ENCODE measurements at regions not wholly inside any gene's neighbourhood (a gene's known extent, or its start where the extent isn't known, plus 50 kb on each side); places are given as distances from the start of the nearest gene placed in this dataset.

DNA sequence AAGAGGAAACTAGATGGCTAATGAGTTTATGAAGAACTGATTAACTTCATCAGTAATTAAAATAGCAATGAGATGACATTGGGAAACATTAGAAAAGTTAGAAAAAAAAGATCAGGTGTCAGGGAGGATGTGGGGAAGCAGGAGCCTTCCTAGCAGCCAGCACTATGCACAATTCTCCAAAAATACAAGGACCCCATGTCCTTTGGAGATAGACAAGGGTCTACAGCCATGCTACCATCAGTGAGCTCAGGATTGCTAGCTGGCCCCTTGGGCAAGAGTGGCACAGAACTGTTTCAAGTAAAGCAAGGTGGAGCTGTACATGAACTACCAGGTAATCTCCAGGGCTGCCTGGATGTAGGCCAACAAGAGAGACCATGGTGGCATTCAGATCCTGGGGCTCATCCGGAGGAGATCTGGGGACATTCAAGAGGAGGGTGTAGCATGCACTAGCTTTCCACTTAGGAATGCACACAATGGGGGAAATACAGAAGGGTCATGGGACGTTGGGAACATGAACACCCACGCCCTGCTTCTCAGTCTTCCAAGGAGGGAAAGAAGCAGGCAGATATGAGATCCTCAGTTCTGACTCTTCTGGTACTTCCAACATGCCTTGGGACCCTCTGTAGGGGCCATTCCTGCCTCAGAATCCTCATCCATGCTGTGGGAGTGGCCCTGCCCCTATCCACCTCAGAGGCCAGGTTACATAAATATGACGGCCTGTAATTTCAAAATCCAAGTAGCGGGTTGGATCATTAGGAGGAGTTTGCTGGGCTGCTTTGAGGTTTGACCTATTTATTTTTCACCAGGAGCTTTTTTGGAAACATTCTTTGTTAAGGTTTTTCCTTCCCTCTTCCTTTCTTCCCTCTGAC is 82.2 kb upstream of the HABP2 start:
- H3K9ac ChIP-seq (ENCODE audit: low read length), result no peak overlapping the region
- H3K27ac ChIP-seq (ENCODE audit: low read depth, low read length), result no peak overlapping the region
- H3K27me3 ChIP-seq (ENCODE audit: control insufficient read depth, insufficient read depth, low read length), result no peaks in the 10 kb centered on the region
- no peaks in the 10 kb centered on the region for H3K4me1 ChIP-seq (ENCODE audit: control insufficient read depth, insufficient read depth, low read length)
- peaks cover 3% of the 10 kb centered on the region; the same call in 1 of the 2 replicates for H3K9me3 ChIP-seq (ENCODE audit: control insufficient read depth, insufficient read depth, low read depth, low read length)
- no peaks in the 10 kb centered on the region for H3K36me3 ChIP-seq (ENCODE audit: control insufficient read depth, insufficient read depth, low read length)
- H3K4me3 ChIP-seq (ENCODE audit: low read depth, low read length), result no peak overlapping the region

DNA sequence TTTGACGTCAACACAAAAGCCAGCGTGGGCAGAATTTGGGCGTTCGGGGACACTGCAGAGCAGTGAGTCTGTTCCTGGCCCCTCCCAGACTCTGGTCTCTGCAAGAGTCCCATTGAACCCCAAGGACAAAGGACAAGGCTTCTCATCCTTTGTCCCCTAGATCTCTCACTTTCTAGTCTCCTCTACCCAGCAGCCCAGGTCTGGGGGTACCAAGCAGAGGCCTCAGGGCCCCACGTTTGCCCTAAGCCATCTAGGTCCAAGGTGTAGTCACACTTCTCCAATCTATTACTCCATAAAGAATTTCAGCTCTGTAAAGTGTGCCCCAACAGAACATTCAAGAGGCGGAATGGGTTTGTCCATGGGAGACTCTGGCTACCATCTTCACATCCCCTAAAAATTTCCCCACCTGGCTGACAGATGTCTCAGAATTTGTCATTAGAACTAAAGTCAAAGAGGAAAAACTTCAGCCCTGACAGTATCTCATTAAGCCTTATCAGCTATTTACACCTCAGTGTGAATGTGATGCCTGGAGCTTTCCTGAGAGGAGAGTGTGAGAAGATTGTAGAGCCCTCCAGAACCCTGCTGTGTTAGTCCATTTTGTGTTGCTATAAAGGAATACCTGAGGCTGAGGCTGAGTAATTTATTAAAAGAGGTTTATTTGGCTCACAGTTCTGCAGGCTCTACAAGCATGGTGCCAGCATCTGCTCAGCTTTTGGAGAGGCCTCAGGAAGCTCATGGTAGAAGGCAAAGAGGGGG is 81.4 kb upstream of the HABP2 start:
- Histone ChIP-seq H3K4me3 (ENCODE audit: low read depth, low read length) (no peak overlapping the region), H3K27me3 (ENCODE audit: control insufficient read depth, insufficient read depth, low read length) (no peaks in the 10 kb centered on the region), H3K27ac (ENCODE audit: low read depth, low read length) (no peak overlapping the region), H3K36me3 (ENCODE audit: control insufficient read depth, insufficient read depth, low read length) (no peaks in the 10 kb centered on the region), H3K9ac (ENCODE audit: low read length) (no peak overlapping the region), H3K4me1 (ENCODE audit: control insufficient read depth, insufficient read depth, low read length) (no peaks in the 10 kb centered on the region), H3K9me3 (ENCODE audit: control insufficient read depth, insufficient read depth, low read depth, low read length) (peaks cover 3% of the 10 kb centered on the region; the same call in 1 of the 2 replicates)

DNA sequence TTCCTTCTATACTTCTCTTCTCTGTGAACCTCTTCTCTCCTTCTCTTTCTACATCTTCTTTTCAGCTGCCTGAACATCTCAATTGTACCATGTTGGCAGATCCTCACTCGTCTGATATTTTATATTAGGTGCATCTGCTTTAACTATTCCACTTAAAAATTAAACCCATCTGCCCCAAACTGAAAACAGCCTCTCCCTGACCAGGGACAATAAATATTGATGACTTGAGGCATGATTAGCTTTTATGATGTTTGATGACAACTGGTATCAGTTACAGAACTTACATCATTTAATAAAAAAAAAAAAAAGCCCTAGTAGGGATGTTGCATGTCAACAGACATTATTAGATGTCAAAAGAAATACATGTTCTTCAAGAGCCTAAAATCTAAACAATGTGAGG is 79.8 kb upstream of the HABP2 start:
- Histone ChIP-seq H3K9me3 (ENCODE audit: control insufficient read depth, insufficient read depth, low read depth, low read length) (peaks cover 3% of the 10 kb centered on the region; the same call in 1 of the 2 replicates), H3K36me3 (ENCODE audit: control insufficient read depth, insufficient read depth, low read length) (no peaks in the 10 kb centered on the region), H3K4me3 (ENCODE audit: low read depth, low read length) (no peak overlapping the region), H3K27ac (ENCODE audit: low read depth, low read length) (no peak overlapping the region), H3K9ac (ENCODE audit: low read length) (no peak overlapping the region), H3K27me3 (ENCODE audit: control insufficient read depth, insufficient read depth, low read length) (no peaks in the 10 kb centered on the region), H3K4me1 (ENCODE audit: control insufficient read depth, insufficient read depth, low read length) (no peaks in the 10 kb centered on the region)

DNA sequence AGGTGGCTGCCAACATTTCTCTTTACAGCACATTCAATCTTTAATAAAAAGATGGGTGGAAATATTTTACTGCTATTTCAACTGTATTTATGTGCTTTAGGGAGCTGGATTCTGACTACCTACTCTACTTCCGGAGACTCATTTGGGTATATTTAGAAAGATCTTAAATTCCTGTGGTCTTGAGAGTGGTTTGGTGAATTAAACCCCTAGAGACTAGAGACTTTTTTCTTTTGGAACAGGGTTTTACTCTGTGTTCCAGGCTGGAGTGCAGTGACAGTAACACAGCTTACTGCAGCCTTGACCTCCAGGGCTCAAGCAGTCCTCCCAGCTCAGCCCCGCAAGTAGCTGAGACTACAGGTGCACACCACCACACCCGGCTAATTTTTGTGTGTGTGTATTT is 79.0 kb upstream of the HABP2 start:
- no peak overlapping the region for H3K9ac ChIP-seq (ENCODE audit: low read length)
- no peaks in the 10 kb centered on the region for H3K4me1 ChIP-seq (ENCODE audit: control insufficient read depth, insufficient read depth, low read length)
- H3K4me3 ChIP-seq (ENCODE audit: low read depth, low read length), result no peak overlapping the region
- peaks cover 12% of the 10 kb centered on the region for H3K9me3 ChIP-seq (ENCODE audit: control insufficient read depth, insufficient read depth, low read depth, low read length)
- H3K27ac ChIP-seq (ENCODE audit: low read depth, low read length), result no peak overlapping the region
- H3K27me3 ChIP-seq (ENCODE audit: control insufficient read depth, insufficient read depth, low read length), result no peaks in the 10 kb centered on the region
- H3K36me3 ChIP-seq (ENCODE audit: control insufficient read depth, insufficient read depth, low read length), result no peaks in the 10 kb centered on the region

DNA sequence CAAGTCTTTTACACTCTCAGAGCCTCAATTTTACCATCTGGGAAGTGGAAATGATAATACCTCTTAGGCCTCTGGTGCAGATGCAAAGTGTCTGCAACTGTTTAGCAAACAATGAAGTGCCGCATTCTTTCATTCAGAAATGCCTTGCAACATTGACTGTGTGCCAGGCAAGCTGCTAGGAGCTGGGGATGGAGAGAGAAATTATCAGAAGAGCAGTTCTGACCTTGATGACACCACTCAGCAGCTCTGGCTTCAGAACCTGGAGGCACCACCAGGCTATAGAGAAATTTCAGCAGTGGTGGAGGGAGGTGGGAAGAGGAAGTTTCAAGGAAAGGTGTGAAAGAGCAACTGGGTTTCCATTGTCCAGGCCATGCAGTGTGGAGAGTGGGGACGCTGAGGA is 78.1 kb upstream of the HABP2 start:
- H3K4me1 ChIP-seq (ENCODE audit: control insufficient read depth, insufficient read depth, low read length), result no peaks in the 10 kb centered on the region
- H3K27me3 ChIP-seq (ENCODE audit: control insufficient read depth, insufficient read depth, low read length), result no peaks in the 10 kb centered on the region
- H3K4me3 ChIP-seq (ENCODE audit: low read depth, low read length), result no peak overlapping the region
- no peaks in the 10 kb centered on the region for H3K36me3 ChIP-seq (ENCODE audit: control insufficient read depth, insufficient read depth, low read length)
- no peak overlapping the region for H3K27ac ChIP-seq (ENCODE audit: low read depth, low read length)
- no peak overlapping the region for H3K9ac ChIP-seq (ENCODE audit: low read length)
- H3K9me3 ChIP-seq (ENCODE audit: control insufficient read depth, insufficient read depth, low read depth, low read length), result peaks cover 21% of the 10 kb centered on the region

DNA sequence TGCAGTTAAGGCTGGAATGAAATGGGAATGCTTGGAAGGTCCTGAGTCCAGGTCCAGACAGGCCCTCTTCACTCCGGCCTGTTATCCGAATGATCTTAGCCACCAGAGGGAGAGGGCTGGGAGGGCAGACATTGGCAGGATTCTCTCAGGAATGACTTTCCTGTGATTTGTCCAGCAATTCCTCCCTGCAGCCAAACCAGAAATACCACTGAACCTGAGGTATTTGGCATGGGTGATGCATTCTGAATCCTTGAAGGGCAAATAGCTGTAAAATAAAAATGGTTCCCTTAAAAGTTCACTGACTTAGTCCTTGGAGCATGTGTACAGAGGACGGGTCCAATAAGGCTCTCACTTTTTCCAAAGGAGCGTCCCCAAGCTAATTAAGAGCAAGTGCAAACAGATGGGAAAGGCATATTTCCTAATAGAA is 77.5 kb upstream of the HABP2 start:
- H3K27ac ChIP-seq (ENCODE audit: low read depth, low read length), result no peak overlapping the region
- H3K4me1 ChIP-seq (ENCODE audit: control insufficient read depth, insufficient read depth, low read length), result no peaks in the 10 kb centered on the region
- H3K36me3 ChIP-seq (ENCODE audit: control insufficient read depth, insufficient read depth, low read length), result no peaks in the 10 kb centered on the region
- peaks cover 27% of the 10 kb centered on the region for H3K9me3 ChIP-seq (ENCODE audit: control insufficient read depth, insufficient read depth, low read depth, low read length)
- no peaks in the 10 kb centered on the region for H3K27me3 ChIP-seq (ENCODE audit: control insufficient read depth, insufficient read depth, low read length)
- H3K4me3 ChIP-seq (ENCODE audit: low read depth, low read length), result no peak overlapping the region
- no peak overlapping the region for H3K9ac ChIP-seq (ENCODE audit: low read length)

DNA sequence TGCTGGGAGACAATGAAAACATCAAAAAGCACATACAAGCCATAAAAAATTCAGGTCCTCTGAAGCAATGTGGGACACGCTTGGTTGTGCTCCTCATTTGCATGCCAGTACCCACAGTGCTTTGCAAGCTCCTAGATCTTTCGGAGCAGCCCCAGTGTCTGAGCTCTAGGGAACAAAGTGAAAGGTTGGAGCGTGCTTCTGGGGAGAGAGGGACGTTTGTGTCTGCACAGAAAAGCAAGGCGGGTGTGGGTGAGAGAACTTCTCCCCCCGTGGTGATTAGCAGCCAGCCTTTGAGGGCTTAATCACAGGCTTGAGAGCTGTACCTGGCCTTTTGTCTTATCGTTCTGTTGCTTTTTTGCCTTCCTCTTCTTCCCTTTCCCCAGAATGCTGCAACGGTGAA is 76.7 kb upstream of the HABP2 start:
- Histone ChIP-seq H3K27me3 (ENCODE audit: control insufficient read depth, insufficient read depth, low read length) (no peaks in the 10 kb centered on the region), H3K4me1 (ENCODE audit: control insufficient read depth, insufficient read depth, low read length) (no peaks in the 10 kb centered on the region), H3K9me3 (ENCODE audit: control insufficient read depth, insufficient read depth, low read depth, low read length) (peaks cover 34% of the 10 kb centered on the region), H3K4me3 (ENCODE audit: low read depth, low read length) (no peak overlapping the region), H3K9ac (ENCODE audit: low read length) (no peak overlapping the region), H3K36me3 (ENCODE audit: control insufficient read depth, insufficient read depth, low read length) (no peaks in the 10 kb centered on the region), H3K27ac (ENCODE audit: low read depth, low read length) (no peak overlapping the region)

DNA sequence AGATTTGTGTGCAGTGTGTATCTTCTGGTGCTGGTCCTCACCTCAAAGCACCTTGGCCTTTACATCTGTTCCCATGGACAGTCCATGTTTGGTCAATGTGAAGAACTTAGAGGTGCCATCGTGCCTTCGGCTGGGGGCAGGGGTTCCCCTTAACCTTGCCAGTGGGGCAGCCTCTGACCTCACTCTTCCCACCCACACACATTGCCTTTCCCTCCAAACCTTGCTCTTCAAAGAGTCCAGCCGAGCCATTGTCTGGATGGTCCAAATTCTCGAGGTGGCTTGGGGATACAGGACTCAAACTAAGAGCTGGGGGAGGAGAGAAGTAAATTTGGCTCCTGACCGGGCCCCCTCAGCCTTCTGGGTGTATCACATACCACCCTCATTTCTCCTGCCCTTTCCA is 76.2 kb upstream of the HABP2 start:
- H3K36me3 ChIP-seq (ENCODE audit: control insufficient read depth, insufficient read depth, low read length), result no peaks in the 10 kb centered on the region

DNA sequence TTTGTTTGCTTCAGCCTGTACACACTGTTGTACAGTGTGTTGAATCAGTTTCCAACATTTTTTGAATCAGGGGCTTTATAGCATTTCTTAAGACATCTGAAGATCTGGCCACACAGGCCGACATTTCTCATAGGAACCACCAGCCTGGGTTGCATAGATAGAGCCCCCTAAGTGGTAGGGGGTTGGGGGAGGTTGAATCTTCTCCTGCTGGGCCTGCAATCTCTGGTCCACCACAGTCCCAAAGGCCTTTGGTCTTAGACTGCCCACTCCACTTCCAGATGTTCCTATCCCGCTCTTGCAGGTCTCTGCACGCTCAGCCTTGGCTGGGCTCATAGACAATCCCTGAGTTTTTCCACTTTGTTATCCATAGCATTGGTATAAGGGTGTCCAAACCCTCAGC is 75.4 kb upstream of the HABP2 start:
- Histone ChIP-seq H3K27me3 (ENCODE audit: control insufficient read depth, insufficient read depth, low read length) (no peaks in the 10 kb centered on the region), H3K4me1 (ENCODE audit: control insufficient read depth, insufficient read depth, low read length) (no peaks in the 10 kb centered on the region), H3K9me3 (ENCODE audit: control insufficient read depth, insufficient read depth, low read depth, low read length) (peaks cover 41% of the 10 kb centered on the region), H3K27ac (ENCODE audit: low read depth, low read length) (no peak overlapping the region), H3K36me3 (ENCODE audit: control insufficient read depth, insufficient read depth, low read length) (no peaks in the 10 kb centered on the region), H3K9ac (ENCODE audit: low read length) (no peak overlapping the region), H3K4me3 (ENCODE audit: low read depth, low read length) (no peak overlapping the region)

More for the DNA sequence above, 76.2 kb upstream of the HABP2 start:
- H3K27ac ChIP-seq (ENCODE audit: low read depth, low read length), result no peak overlapping the region
- H3K9me3 ChIP-seq (ENCODE audit: control insufficient read depth, insufficient read depth, low read depth, low read length), result peaks cover 39% of the 10 kb centered on the region
- H3K27me3 ChIP-seq (ENCODE audit: control insufficient read depth, insufficient read depth, low read length), result no peaks in the 10 kb centered on the region
- no peaks in the 10 kb centered on the region for H3K4me1 ChIP-seq (ENCODE audit: control insufficient read depth, insufficient read depth, low read length)
- H3K4me3 ChIP-seq (ENCODE audit: low read depth, low read length), result no peak overlapping the region
- H3K9ac ChIP-seq (ENCODE audit: low read length), result no peak overlapping the region

DNA sequence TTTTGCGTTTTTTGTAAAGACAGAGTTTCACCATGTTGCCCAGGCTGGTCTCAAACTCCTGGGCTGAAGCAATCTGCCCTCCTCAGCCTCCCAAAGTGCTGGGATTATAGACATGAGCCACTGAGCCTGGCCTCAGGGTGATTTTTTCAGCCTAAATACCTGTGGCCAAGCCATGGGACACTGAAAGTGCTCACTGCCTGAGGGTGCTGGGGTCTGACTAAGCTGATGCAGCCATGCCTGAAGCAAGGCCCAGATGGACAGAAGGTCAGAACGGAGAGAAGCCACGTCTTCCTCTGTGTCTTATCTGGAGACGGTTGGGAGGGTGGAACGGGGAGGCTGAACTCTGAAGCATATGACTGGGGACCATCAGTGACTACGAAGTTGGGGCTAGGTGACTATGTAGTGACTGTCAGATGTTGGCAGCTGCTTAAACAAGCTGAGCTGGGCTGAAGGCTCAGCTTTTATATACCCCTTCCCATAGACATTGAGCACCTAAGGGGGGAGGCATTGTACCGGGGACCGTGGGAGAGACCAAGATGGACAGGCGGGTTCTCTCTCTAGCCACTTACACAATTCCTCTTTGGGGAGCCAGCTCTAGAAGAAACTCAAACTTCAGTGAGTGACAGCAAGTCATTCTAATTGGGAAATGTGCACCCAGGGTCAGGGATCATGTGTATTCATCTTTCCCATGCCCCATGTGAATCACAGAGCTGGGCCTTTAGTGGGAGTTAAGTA is 73.3 kb upstream of the HABP2 start:
- Histone ChIP-seq H3K27me3 (ENCODE audit: control insufficient read depth, insufficient read depth, low read length) (no peaks in the 10 kb centered on the region), H3K36me3 (ENCODE audit: control insufficient read depth, insufficient read depth, low read length) (no peaks in the 10 kb centered on the region), H3K4me3 (ENCODE audit: low read depth, low read length) (no peak overlapping the region), H3K9ac (ENCODE audit: low read length) (no peak overlapping the region), H3K27ac (ENCODE audit: low read depth, low read length) (no peak overlapping the region), H3K9me3 (ENCODE audit: control insufficient read depth, insufficient read depth, low read depth, low read length) (peaks cover 44% of the 10 kb centered on the region), H3K4me1 (ENCODE audit: control insufficient read depth, insufficient read depth, low read length) (no peaks in the 10 kb centered on the region)

DNA sequence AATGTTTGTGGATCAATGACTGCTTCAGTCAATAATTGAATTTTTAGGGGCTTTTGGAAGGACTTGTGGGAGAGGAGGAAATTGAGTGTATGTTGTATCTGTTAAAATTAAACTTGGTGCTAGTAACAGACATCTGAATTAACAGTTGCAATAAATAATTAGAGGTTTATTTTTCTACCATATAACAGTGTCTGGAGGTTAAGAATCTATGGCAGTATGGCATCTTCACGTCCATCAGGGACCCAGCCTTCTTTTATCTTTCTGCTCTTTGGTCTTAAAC is 72.8 kb upstream of the HABP2 start:
- no peak overlapping the region for H3K4me3 ChIP-seq (ENCODE audit: low read depth, low read length)
- no peaks in the 10 kb centered on the region for H3K36me3 ChIP-seq (ENCODE audit: control insufficient read depth, insufficient read depth, low read length)
- H3K27me3 ChIP-seq (ENCODE audit: control insufficient read depth, insufficient read depth, low read length), result no peaks in the 10 kb centered on the region
- H3K27ac ChIP-seq (ENCODE audit: low read depth, low read length), result no peak overlapping the region
- H3K9me3 ChIP-seq (ENCODE audit: control insufficient read depth, insufficient read depth, low read depth, low read length), result peaks cover 44% of the 10 kb centered on the region
- H3K9ac ChIP-seq (ENCODE audit: low read length), result no peak overlapping the region
- no peaks in the 10 kb centered on the region for H3K4me1 ChIP-seq (ENCODE audit: control insufficient read depth, insufficient read depth, low read length)

Data from HUES6 (cell line).